ENCODE measurements at regions not wholly inside any gene's neighbourhood (a gene's known extent, or its start where the extent isn't known, plus 50 kb on each side); places are given as distances from the start of the nearest gene placed in this dataset.

GRCh38 chr3:53941950-53942349, 50.3 kb upstream of the SELENOK start:
- no peaks in the 10 kb centered on the region for H3K4me1 Mint-ChIP-seq
- DNase-seq (ENCODE audit: low read depth, low spot score) = no peak
- TF ChIP-seq, protein P1, sequence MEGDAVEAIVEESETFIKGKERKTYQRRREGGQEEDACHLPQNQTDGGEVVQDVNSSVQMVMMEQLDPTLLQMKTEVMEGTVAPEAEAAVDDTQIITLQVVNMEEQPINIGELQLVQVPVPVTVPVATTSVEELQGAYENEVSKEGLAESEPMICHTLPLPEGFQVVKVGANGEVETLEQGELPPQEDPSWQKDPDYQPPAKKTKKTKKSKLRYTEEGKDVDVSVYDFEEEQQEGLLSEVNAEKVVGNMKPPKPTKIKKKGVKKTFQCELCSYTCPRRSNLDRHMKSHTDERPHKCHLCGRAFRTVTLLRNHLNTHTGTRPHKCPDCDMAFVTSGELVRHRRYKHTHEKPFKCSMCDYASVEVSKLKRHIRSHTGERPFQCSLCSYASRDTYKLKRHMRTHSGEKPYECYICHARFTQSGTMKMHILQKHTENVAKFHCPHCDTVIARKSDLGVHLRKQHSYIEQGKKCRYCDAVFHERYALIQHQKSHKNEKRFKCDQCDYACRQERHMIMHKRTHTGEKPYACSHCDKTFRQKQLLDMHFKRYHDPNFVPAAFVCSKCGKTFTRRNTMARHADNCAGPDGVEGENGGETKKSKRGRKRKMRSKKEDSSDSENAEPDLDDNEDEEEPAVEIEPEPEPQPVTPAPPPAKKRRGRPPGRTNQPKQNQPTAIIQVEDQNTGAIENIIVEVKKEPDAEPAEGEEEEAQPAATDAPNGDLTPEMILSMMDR (conservative IDR thresholded peaks at IDR 0.05) = no peak

More at GRCh38 chr3:53941950-53942349, 50.3 kb upstream of the SELENOK start:
- H3K4me3 Mint-ChIP-seq = no peak overlapping the region
- no peak overlapping the region for H3K27ac Mint-ChIP-seq (ENCODE audit: unreplicated experiment)
- no peaks in the 10 kb centered on the region for H3K27me3 Mint-ChIP-seq (ENCODE audit: low read depth)
- H3K36me3 Mint-ChIP-seq (ENCODE audit: low read depth) = peaks cover 5% of the 10 kb centered on the region
- H3K9me3 Mint-ChIP-seq = peaks cover 9% of the 10 kb centered on the region
